WTC11 (cell line): ENCODE measurements at regions not wholly inside any gene's neighbourhood (a gene's known extent, or its start where the extent isn't known, plus 50 kb on each side); places are given as distances from the start of the nearest gene placed in this dataset.

Experiments used
- AFF4 ChIP-seq: sonication (generic); formaldehyde crosslinking; IDR thresholded peaks from 2 replicates; pipeline ENCODE4 v1.8.1; 2023; ENCODE audit warnings: mild to moderate bottlenecking, missing genetic modification reagents, borderline replicate concordance
- CTCF ChIP-seq: fragments of 200-600 bp; IDR thresholded peaks from 2 replicates; pipeline ENCODE4 v1.8.0; 2022; ENCODE audit warnings: antibody characterized with exemption
- FOXJ3 ChIP-seq: sonication (generic); formaldehyde crosslinking; IDR thresholded peaks from 2 replicates; pipeline ENCODE4 v1.9.0; 2021; ENCODE audit warnings: missing genetic modification reagents, mild to moderate bottlenecking, borderline replicate concordance
- GABPB1 ChIP-seq: sonication (generic); formaldehyde crosslinking; IDR thresholded peaks from 2 replicates; pipeline ENCODE4 v1.8.1; 2023; ENCODE audit warnings: mild to moderate bottlenecking, missing genetic modification reagents
- NR2C2 ChIP-seq: sonication (generic); formaldehyde crosslinking; IDR thresholded peaks from 2 replicates; pipeline ENCODE4 v1.8.0; 2022; ENCODE audit warnings: mild to moderate bottlenecking, missing genetic modification reagents
- SP1 ChIP-seq: sonication (generic); formaldehyde crosslinking; conservative IDR thresholded peaks from 2 replicates; pipeline ENCODE4 v1.8.1; 2022; ENCODE audit warnings: missing genetic modification reagents
- ZNF263 ChIP-seq: sonication (generic); formaldehyde crosslinking; IDR thresholded peaks from 2 replicates; pipeline ENCODE4 v1.8.1; 2022; ENCODE audit warnings: low read depth, mild to moderate bottlenecking, moderate library complexity, missing genetic modification reagents

GRCh38 chr4:138892483-138893407 lies 122.8 kb upstream of the NOCT start:
- no peak for TF ChIP-seq CTCF
- TF ChIP-seq SP1 (CRISPR knock-in tag): no peak
- no peak for TF ChIP-seq NR2C2 (CRISPR knock-in tag)
- TF ChIP-seq FOXJ3: no peak
- TF ChIP-seq ZNF263: no peak
- no peak for TF ChIP-seq GABPB1
- no peak for TF ChIP-seq AFF4 (CRISPR knock-in tag)
